Bronchial epithelial cell (primary cell): ENCODE measurements at regions not wholly inside any gene's neighbourhood (a gene's known extent, or its start where the extent isn't known, plus 50 kb on each side); places are given as distances from the start of the nearest gene placed in this dataset.

Source experiments
- DNase-seq: peaks from one replicate; pipeline ENCODE4 v3.0.0-alpha.2; 2010; ENCODE audit warnings: low read depth
- FAIRE-seq: peaks from 2 replicates; lab custom pipeline; 2011; peaks lifted over from hg19 to GRCh38; lab: Jason Lieb, UNC
- H3K27me3 ChIP-seq: 2 replicates; pipeline ENCODE4 v1.5.1; 2011; ENCODE audit warnings: low read length; ENCODE audit not compliant: control insufficient read depth, insufficient read depth
- H3K36me3 ChIP-seq: 2 replicates; pipeline ENCODE4 v1.5.1; 2011; ENCODE audit warnings: low read length; ENCODE audit not compliant: control insufficient read depth, insufficient read depth
- H3K4me3 ChIP-seq: 2 replicates; pipeline ENCODE4 v1.5.1; 2011; ENCODE audit warnings: mild to moderate bottlenecking, low read depth, low read length, control low read depth
- TF ChIP-seq, protein P1 (sequence below): IDR thresholded peaks from 2 replicates; pipeline ENCODE4 v1.5.1; 2011; ENCODE audit warnings: mild to moderate bottlenecking, moderate library complexity, low read length, control low read depth, inconsistent platforms; ENCODE audit not compliant: insufficient read depth, severe bottlenecking

DNA sequence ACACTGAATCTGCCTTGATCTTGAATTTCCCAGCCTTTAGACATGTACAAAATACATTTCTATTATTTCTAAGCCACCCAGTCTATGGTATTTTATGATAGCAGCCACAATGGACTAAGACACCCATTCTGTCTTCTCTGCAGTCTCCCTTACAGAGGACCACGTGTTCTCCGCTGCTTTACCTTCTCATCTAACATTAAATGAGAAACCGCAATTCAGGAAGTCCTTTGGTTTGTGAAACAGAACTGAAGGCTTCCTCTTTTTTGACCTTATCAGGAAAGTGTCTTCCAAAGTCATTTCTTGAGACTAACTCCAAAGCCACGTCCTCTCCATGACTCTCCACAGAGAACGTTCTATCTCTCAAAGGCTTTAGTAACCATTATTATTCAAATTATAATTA is 560.1 kb downstream of the OMA1 start:
- Histone ChIP-seq H3K36me3 (no peaks in the 10 kb centered on the region), H3K4me3 (no peak overlapping the region), H3K27me3 (no peaks in the 10 kb centered on the region)
- no peak for DNase-seq
- TF ChIP-seq, protein P1, sequence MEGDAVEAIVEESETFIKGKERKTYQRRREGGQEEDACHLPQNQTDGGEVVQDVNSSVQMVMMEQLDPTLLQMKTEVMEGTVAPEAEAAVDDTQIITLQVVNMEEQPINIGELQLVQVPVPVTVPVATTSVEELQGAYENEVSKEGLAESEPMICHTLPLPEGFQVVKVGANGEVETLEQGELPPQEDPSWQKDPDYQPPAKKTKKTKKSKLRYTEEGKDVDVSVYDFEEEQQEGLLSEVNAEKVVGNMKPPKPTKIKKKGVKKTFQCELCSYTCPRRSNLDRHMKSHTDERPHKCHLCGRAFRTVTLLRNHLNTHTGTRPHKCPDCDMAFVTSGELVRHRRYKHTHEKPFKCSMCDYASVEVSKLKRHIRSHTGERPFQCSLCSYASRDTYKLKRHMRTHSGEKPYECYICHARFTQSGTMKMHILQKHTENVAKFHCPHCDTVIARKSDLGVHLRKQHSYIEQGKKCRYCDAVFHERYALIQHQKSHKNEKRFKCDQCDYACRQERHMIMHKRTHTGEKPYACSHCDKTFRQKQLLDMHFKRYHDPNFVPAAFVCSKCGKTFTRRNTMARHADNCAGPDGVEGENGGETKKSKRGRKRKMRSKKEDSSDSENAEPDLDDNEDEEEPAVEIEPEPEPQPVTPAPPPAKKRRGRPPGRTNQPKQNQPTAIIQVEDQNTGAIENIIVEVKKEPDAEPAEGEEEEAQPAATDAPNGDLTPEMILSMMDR = no peak
- no peak for FAIRE-seq

DNA sequence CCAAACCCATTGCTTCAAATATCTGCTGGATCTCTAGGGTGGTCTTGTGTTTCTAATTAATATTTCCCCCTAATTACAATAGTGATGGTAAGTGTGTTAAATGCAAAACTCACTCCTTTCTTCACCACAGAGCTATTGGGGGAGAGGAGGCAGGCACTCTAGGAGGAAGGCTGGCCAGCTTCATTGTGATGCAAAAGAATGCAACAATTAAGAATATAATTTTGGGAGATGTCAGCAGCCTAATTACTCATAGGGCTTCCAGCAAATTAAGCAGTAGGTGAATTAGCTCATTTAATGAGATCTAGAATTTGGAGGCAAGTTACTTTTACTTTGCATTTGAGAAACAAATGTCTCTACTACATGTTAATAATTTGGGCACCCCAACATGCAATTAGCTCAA is 560.4 kb upstream of the DAB1 start:
- TF ChIP-seq, protein P1 = no peak
- Histone ChIP-seq H3K4me3 (no peak overlapping the region), H3K36me3 (no peaks in the 10 kb centered on the region), H3K27me3 (no peaks in the 10 kb centered on the region)
- FAIRE-seq (no peak), DNase-seq (no peak)

DNA sequence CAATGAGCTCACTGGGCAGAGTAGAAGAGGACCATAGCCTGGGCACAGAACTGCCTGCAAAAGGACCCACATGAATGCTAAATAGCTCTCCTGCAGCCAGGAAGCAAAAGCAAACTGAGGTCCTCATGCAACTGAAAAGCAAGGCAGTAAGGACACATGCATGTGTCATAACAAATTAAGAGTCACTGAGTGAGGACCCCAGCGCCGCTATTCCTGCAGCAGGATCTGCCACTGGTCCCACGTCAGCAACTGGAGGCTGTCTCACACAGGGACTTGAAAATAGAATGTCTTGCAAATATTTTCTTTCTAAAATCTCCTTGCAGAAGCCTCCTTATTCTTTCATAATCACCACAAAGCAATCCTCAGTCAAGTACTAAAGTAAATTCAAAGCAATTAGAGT is 559.6 kb upstream of the DAB1 start:
- Histone ChIP-seq H3K27me3 (no peaks in the 10 kb centered on the region), H3K4me3 (no peak overlapping the region), H3K36me3 (no peaks in the 10 kb centered on the region)
- FAIRE-seq = no peak
- DNase-seq = no peak
- TF ChIP-seq, protein P1 = no peak

DNA sequence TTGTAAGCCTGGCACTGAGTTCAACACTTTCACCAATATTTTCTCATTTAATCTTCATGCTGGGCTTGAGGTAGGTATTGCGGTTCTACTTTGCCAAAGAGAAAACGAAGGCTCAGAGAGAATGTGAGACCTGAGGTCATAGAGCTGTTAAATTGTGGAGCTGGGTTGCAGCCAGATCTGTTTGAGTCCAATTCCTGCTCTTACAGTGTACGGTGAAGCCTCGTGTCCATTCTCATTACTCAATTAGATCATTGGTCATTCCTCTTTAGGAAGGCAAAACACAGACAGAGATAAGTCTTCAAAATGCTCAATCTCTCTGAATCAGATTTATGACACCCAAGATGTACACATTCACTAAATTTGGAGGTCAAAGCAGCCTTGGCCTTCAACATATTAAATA is 559.0 kb upstream of the DAB1 start:
- DNase-seq (no peak), FAIRE-seq (no peak)
- no peak overlapping the region for H3K4me3 ChIP-seq
- TF ChIP-seq, protein P1 = no peak
- H3K27me3 ChIP-seq = no peaks in the 10 kb centered on the region
- H3K36me3 ChIP-seq = no peaks in the 10 kb centered on the region

DNA sequence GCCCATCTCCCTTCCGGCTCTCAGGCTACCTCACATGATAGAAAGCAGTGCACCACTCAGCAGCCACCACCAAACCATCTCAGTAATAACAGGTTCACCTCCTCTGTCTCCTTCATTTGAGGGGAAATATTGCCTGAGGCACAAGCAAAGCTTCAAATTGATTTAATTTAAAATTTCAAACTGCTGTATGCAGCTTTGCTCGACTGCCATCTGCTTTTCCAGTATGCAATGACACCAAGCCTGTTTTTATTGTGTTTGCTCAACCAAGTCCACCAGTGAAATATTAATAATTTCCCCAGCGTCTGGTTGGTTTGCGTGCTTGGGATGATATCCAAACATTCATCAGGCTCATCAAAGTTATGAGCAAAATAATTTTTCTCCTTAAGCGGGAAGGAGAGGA is 552.4 kb upstream of the DAB1 start:
- H3K4me3 ChIP-seq = no peak overlapping the region
- TF ChIP-seq, protein P1 = peak; percentile 17
- DNase-seq (no peak), FAIRE-seq (no peak)
- no peaks in the 10 kb centered on the region for H3K36me3 ChIP-seq
- no peaks in the 10 kb centered on the region for H3K27me3 ChIP-seq

DNA sequence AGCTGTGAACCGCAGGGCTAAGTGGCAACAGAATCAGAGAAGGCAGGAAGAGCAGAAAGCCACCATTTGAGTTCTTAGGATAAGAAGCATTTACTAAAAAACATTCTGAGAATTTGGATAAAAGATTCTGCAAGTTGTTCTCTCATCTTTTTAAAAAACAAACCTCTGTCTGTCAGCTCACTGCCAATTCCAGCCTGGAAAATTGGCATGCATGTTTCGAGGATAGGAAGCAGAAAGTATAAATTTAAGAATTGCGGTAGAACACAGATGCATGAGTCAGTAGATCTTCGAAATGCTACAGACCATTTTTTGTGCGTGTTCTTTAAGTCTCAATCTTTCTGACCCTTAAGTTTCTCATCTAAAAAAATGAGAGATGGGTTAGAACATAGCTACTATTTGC is 544.5 kb upstream of the DAB1 start:
- H3K36me3 ChIP-seq = no peaks in the 10 kb centered on the region
- FAIRE-seq (no peak), DNase-seq (no peak)
- no peaks in the 10 kb centered on the region for H3K27me3 ChIP-seq
- TF ChIP-seq, protein P1 = no peak
- no peak overlapping the region for H3K4me3 ChIP-seq
